B cell (primary cell): ENCODE measurements at regions not wholly inside any gene's neighbourhood (a gene's known extent, or its start where the extent isn't known, plus 50 kb on each side); places are given as distances from the start of the nearest gene placed in this dataset.

Experiments used
- ATAC-seq: fragments of 200-7000 bp; cut with Tn5 transposase; one replicate; pipeline ENCODE4 v1.10.0; 2021; ENCODE audit warnings: low read depth, mild to moderate bottlenecking, moderate number of reproducible peaks, moderate library complexity
- CTCF ChIA-PET: fragments of 350-600 bp; sonication (Branson Sonifier 250); formaldehyde crosslinking; loops from one replicate; lab custom pipeline; 2021; ENCODE audit warnings: antibody characterized with exemption, inconsistent platforms; lab: Charles Lee
- POLR2A ChIA-PET: fragments of 350-600 bp; sonication (Branson Sonifier 250); formaldehyde crosslinking; loops from one replicate; lab custom pipeline; 2021; ENCODE audit warnings: antibody characterized with exemption; lab: Charles Lee
- DNase-seq: peaks from one replicate; pipeline ENCODE4 v3.0.0; 2013
- H2AFZ ChIP-seq: 2 replicates; pipeline ENCODE4 v1.6.1; 2012; ENCODE audit warnings: mild to moderate bottlenecking, low read depth, low read length; ENCODE audit not compliant: insufficient read depth, poor library complexity, severe bottlenecking
- H3K27ac ChIP-seq, 2 donors: 1 replicate in 1 of 2; 2 replicates in 1 of 2; pipeline ENCODE4 v1.5.1; 2012 to 2013; ENCODE audit warnings: low read length in 2 of 2, mild to moderate bottlenecking in 2 of 2, moderate library complexity in 1 of 2
- H3K27me3 ChIP-seq, 4 experiments: fragments of 200-600 bp in 1 of 4; sonication (generic) in 1 of 4; replicated peaks in 1 of 4; 1 replicate in 2 of 4; 2 replicates in 2 of 4; pipeline versions ENCODE4 v1.6.1 to v1.7.0; 2013 to 2016; ENCODE audit warnings: low read length in 3 of 4, mild to moderate bottlenecking in 2 of 4, mixed read lengths in 1 of 4, moderate library complexity in 1 of 4; ENCODE audit not compliant: insufficient read depth in 4 of 4, control insufficient read depth in 3 of 4; ENCODE audit errors: control extremely low read depth in 1 of 4
- H3K36me3 ChIP-seq, 2 experiments: replicated peaks in 1 of 2; 1 replicate in 1 of 2; 2 replicates in 1 of 2; pipeline versions ENCODE4 v1.6.1 to v1.7.1; 2013; ENCODE audit warnings: low read length in 1 of 2; ENCODE audit not compliant: insufficient read depth in 2 of 2, control insufficient read depth in 1 of 2; ENCODE audit errors: control extremely low read depth in 1 of 2, extremely low read depth in 1 of 2
- H3K4me1 ChIP-seq, 2 donors: fragments of 200-600 bp in 1 of 2; sonication (generic) in 1 of 2; 1 replicate in 1 of 2; 2 replicates in 1 of 2; pipeline versions ENCODE4 v1.5.1 to v1.6.1; 2013 to 2017; ENCODE audit warnings: low read length in 2 of 2; ENCODE audit not compliant: control insufficient read depth in 2 of 2, insufficient read depth in 2 of 2
- H3K4me2 ChIP-seq: replicated peaks from 2 replicates; pipeline ENCODE3; 2012; ENCODE audit warnings: mild to moderate bottlenecking, low read depth, low read length; ENCODE audit not compliant: poor library complexity, severe bottlenecking
- H3K4me3 ChIP-seq, 5 experiments: fragments of 200-600 bp in 1 of 5; sonication (generic) in 1 of 5; 1 replicate in 3 of 5; 2 replicates in 2 of 5; pipeline versions ENCODE4 v1.5.1 to v1.7.0; 2011 to 2016; ENCODE audit warnings: low read length in 4 of 5, mild to moderate bottlenecking in 4 of 5, low read depth in 2 of 5, control low read depth in 1 of 5, moderate library complexity in 1 of 5; ENCODE audit not compliant: insufficient read depth in 1 of 5; ENCODE audit errors: control extremely low read depth in 1 of 5, extremely low read depth in 1 of 5
- H3K79me2 ChIP-seq: fragments of 200-600 bp; sonication (generic); one replicate; pipeline ENCODE4 v1.6.0; 2016; ENCODE audit warnings: low read length; ENCODE audit not compliant: control insufficient read depth, insufficient read depth
- H3K9ac ChIP-seq: fragments of 200-600 bp; sonication (generic); 2 replicates; pipeline ENCODE4 v1.6.1; 2017; ENCODE audit warnings: mild to moderate bottlenecking, low read length, moderate library complexity
- H3K9me3 ChIP-seq, 3 donors: one replicate each; pipeline versions ENCODE4 v1.6.1 to v1.7.1; 2013; ENCODE audit warnings: low read length in 2 of 3; ENCODE audit not compliant: control insufficient read depth in 2 of 3, insufficient read depth in 1 of 3; ENCODE audit errors: control extremely low read depth in 1 of 3
- H4K20me1 ChIP-seq: 2 replicates; pipeline ENCODE4 v1.6.0; 2012; ENCODE audit warnings: mild to moderate bottlenecking, low read length; ENCODE audit not compliant: insufficient read depth, control insufficient read depth, poor library complexity, severe bottlenecking
- H3K27ac Mint-ChIP-seq: one replicate; pipeline ENCODE4 v1.8.0; 2021; ENCODE audit warnings: mixed read lengths
- H3K27me3 Mint-ChIP-seq: one replicate; pipeline ENCODE4 v1.8.0; 2021; ENCODE audit warnings: mixed read lengths
- H3K4me1 Mint-ChIP-seq: one replicate; pipeline ENCODE4 v1.8.0; 2021; ENCODE audit warnings: mixed read lengths
- H3K4me3 Mint-ChIP-seq: one replicate; pipeline ENCODE4 v1.8.0; 2021; ENCODE audit warnings: mixed read lengths
- H3K9me3 Mint-ChIP-seq: one replicate; pipeline ENCODE4 v1.8.0; 2022; ENCODE audit warnings: mixed read lengths; ENCODE audit not compliant: insufficient read depth
- EZH2 ChIP-seq: IDR thresholded peaks from 2 replicates; pipeline ENCODE4 v1.6.1; 2012; ENCODE audit warnings: borderline replicate concordance, low read depth, mild to moderate bottlenecking, moderate library complexity, low read length; ENCODE audit not compliant: insufficient read depth, poor library complexity, severe bottlenecking
- WGBS: methylation state at CpG from one replicate; pipeline ENCODE4 v1.1.5; 2013; ENCODE audit warnings: missing lambda C conversion rate; ENCODE audit not compliant: insufficient coverage; 5-methylcytosine and 5-hydroxymethylcytosine counted together
- intact Hi-C: fragments of 100-400 bp; cut with micrococcal nuclease; formaldehyde crosslinking; loops from one replicate; pipeline ENCODE4 v1.10.0; 2022
- TF ChIP-seq, protein P1 (sequence below): fragments of 200-600 bp; IDR thresholded peaks from one replicate; pipeline ENCODE4 v1.8.0; 2022; ENCODE audit warnings: antibody characterized with exemption, mild to moderate bottlenecking

GRCh38 chr13:112219740-112220139 is 152.8 kb downstream of the SOX1 start:
- TF ChIP-seq, protein P1, sequence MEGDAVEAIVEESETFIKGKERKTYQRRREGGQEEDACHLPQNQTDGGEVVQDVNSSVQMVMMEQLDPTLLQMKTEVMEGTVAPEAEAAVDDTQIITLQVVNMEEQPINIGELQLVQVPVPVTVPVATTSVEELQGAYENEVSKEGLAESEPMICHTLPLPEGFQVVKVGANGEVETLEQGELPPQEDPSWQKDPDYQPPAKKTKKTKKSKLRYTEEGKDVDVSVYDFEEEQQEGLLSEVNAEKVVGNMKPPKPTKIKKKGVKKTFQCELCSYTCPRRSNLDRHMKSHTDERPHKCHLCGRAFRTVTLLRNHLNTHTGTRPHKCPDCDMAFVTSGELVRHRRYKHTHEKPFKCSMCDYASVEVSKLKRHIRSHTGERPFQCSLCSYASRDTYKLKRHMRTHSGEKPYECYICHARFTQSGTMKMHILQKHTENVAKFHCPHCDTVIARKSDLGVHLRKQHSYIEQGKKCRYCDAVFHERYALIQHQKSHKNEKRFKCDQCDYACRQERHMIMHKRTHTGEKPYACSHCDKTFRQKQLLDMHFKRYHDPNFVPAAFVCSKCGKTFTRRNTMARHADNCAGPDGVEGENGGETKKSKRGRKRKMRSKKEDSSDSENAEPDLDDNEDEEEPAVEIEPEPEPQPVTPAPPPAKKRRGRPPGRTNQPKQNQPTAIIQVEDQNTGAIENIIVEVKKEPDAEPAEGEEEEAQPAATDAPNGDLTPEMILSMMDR, result no peak
- no peak for TF ChIP-seq EZH2
- no peak for ATAC-seq
- Mint-ChIP-seq H3K27me3 (no peaks in the 10 kb centered on the region), H3K9me3 (no peaks in the 10 kb centered on the region), H3K4me1 (no peaks in the 10 kb centered on the region), H3K4me3 (no peak overlapping the region), H3K27ac (no peak overlapping the region)
- no peak overlapping the region for H2AFZ ChIP-seq
- intact Hi-C loops, result no loop called here
- H3K27me3 ChIP-seq, result no peaks in the 10 kb centered on the region
- 84% methylated on average over 7 of the region's 8 CpGs for WGBS
- no peak for DNase-seq
- H3K79me2 ChIP-seq, result no peaks in the 10 kb centered on the region
- H3K9ac ChIP-seq, result no peak overlapping the region
- no peak overlapping the region for H3K4me2 ChIP-seq
- no peak overlapping the region for H3K27ac ChIP-seq
- no peaks in the 10 kb centered on the region for H4K20me1 ChIP-seq
- POLR2A ChIA-PET, result no interaction called here
- no peak overlapping the region for H3K4me3 ChIP-seq
- CTCF ChIA-PET, result no interaction called here
- no peaks in the 10 kb centered on the region for H3K36me3 ChIP-seq
- no peaks in the 10 kb centered on the region for H3K4me1 ChIP-seq
- no peaks in the 10 kb centered on the region for H3K9me3 ChIP-seq

GRCh38 chr13:112220296-112220875 is 153.4 kb downstream of the SOX1 start:
- Mint-ChIP-seq H3K4me1 (no peaks in the 10 kb centered on the region), H3K27ac (no peak overlapping the region), H3K9me3 (peaks cover 2% of the 10 kb centered on the region), H3K27me3 (no peaks in the 10 kb centered on the region), H3K4me3 (no peak overlapping the region)
- no peak for ATAC-seq
- Histone ChIP-seq H3K4me2 (no peak overlapping the region), H3K27ac (no peak overlapping the region), H3K9me3 (no peaks in the 10 kb centered on the region), H3K79me2 (no peaks in the 10 kb centered on the region), H3K4me3 (no peak overlapping the region), H3K4me1 (no peaks in the 10 kb centered on the region), H3K9ac (no peak overlapping the region), H2AFZ (no peak overlapping the region), H3K36me3 (no peaks in the 10 kb centered on the region), H4K20me1 (no peaks in the 10 kb centered on the region), H3K27me3 (no peaks in the 10 kb centered on the region)
- TF ChIP-seq, protein P1, result no peak
- no peak for TF ChIP-seq EZH2
- intact Hi-C loops, result no loop called here
- POLR2A ChIA-PET, result no interaction called here
- no peak for DNase-seq
- WGBS, result 87% methylated on average over 15 of the region's 15 CpGs
- CTCF ChIA-PET, result no interaction called here
